GM19035 (cell line): ENCODE measurements at regions not wholly inside any gene's neighbourhood (a gene's known extent, or its start where the extent isn't known, plus 50 kb on each side); places are given as distances from the start of the nearest gene placed in this dataset.

Source experiments
- ATAC-seq: cut with Tn5 transposase; IDR thresholded peaks from one replicate; pipeline ENCODE4 v1.9.1; 2021; ENCODE audit not compliant: unreplicated experiment

DNA sequence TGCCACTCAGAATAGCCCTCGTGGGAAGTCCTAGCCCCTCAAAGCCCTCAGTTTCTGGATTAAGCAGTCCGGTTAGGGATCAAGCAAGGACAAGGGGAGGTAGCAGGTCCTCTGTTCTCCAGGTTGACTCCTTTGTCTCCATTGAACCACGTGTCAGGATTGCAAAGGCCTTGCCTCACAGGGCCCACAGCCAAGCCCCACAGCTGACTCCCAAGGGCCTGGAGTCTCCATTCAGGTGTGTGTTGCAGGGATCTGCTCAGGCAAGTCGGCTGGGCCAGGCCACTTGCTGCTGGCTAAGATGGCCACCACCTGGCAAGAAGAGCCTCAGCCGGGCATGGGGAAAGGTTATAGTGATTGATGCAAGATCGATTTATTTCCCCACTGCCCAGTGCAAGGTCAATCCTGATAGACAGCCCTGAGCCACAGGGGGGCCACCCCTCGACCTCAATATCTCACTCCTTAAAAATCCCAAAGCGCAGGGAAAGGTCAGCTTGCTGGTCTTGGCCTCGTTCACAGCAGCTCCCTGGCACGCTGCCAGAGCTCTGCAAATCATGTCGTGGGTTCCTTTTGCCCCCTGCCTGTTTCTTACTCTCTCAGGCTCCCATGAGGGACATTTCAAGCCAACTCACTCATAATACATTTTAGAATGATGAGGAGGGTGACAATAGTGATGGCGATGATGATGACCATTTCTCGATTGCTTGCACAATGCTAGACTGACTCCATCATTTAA is 75.9 kb downstream of the EDN3 start:
- no peak for ATAC-seq

DNA sequence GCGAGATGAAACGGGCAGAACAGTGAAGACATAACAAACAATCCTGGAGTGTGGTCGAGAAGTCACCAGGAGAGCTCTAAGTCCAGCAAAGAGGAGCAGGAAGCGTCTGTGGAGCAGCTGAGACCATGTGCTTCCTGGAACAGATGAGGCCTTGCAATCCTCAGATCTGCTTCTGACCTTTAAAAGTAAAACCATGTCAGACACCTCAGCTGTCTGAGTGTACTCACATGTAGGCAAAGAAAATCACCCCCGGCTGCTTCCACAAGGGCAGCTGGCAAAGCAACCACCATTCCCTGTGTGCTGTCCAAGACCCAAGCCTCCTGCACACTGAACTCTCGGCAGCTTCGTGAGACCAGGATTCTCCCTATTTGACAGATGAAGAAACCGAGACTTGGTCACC is 76.6 kb downstream of the EDN3 start:
- no peak for ATAC-seq

DNA sequence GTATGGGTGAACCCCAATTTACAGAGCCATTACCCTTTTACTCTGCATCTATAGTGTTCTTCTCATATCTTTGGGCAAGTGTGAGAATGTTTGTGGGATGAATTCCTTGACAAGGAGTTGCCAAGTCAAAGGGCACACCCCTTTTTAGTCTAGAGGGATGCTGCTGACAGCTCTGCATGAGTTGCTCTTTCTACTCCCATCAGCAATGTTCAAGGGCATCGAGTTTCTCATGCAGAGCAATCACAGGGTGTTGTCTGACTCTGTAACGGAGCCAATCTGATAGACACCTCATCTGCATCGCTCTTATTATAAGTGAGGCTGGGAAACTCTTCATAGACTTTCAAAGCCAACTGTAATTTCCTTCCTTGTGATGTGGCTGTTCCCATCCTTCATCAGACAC is 77.4 kb downstream of the EDN3 start:
- ATAC-seq = no peak

DNA sequence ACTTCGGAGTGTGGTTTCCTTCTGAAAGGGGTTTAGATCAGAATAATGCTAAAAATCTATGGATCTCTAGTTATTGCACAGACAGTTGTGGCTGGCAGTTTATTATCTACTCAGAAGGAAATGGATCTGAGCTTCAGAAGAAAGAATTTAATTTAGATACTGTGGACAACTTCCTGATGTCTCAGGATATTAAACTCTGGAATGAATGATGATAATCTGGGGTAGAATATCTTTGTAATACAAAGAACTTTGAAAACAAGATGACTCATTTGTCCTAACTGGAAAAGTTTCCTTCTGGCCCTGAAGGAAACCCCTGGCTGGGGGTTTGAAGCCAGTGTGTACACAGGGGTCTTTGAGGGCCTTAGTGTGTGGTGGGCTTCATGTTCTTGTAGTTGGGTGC is 78.0 kb downstream of the EDN3 start:
- ATAC-seq = no peak

DNA sequence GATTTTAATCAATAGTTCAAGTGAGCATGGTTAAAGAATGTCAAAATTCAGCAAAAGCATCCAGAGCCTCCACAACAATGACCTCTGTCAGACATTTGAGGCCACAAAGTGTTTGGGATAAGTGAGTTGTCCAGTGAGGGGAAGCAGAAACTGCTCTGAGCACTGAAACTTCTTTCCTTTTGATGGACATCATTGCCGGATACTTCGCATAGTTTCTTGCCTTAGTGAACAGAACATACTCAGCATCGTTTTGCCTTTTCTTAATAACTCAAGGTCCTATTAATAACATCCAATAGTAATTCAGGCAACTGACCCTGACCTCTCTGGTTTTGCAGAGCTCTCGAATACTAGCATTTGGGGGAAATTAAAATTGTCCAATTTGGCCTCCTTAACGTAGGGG is 78.6 kb downstream of the EDN3 start:
- ATAC-seq = no peak

DNA sequence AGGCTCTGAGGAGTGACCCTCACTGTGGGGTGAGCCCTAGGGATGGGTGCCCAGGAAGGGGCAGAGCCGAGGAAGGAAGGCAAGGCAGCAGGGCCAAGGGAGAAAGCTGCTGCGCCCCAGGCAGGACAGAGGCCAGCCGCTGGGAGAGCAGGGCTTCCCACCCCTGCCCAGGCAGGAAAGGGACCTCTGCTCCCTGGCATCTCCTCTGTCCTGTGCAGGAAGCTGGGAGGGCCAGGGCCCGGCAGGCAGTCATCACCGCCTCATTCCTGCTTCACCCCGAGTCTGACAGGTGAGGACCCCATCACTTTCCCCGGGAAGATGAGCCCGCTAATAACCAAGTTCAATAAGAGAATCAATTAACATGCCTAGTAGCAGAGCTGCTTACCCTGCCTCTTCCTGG is 81.3 kb downstream of the EDN3 start:
- ATAC-seq = no peak

DNA sequence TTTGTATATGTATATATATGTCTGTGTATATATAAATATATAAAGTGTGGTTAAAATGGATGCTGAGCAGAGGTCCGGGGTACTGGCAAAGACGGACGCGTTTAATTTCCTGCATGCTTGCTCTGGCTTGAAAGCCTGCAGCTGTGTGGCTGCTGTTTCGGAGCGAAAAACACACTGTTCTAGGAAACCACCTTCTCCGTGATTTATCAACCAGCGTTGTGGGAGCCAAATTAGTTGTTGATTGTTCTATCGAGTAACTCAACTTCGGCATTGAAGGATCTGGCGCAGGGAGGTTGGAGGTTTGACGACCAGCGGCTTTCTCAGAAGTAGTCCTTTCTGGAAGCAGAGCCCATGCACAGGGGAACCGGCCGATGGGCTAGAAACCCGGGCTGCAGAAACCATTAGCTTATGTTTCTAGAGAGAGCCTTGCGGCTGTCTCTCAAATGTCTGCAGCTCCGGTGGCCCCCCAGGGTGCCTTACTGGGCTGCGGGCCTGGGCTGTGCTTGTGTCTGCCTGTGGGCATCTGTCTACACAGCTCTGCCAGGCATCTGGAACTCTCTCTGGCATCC is 81.8 kb downstream of the EDN3 start:
- no peak for ATAC-seq

DNA sequence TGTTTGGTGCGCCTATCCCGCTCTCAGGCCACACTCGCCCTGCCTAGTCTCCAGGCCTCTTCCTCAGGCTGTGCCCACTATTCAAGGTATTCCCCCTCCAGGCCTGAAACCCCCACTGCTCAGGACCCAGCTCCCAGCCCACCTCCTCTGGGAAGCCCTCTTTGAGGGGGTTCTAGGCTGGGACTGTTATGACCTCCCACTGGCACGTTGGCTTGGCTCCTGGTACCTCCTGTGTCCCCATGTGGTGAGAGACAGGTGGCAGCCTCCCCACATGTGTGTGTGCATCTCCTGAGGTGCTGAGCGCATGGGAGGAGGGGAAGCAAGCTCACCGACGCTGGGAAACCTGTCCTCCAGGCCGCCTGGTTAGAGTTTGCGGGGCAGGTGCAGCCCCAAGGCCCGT is 82.5 kb downstream of the EDN3 start:
- no peak for ATAC-seq

DNA sequence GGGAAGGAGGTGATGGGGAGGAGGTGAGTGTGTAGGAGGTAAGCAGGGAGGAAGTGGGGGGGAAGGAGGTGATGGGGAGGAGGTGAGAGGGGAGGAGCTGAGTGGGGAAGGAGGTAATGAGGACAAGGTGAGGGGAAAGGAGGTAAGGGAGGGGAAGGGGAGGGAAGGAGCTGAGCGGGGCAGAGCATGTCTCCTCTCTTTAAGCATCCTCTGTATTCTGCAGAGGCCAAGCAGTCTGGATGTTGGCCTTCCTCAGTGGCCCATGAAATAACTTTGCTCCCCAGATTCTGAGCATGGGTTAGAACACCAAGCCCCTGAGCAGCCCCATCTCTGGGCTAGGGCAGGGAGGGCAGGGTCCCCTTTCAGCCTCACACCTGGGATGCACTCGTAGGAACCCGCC is 84.6 kb downstream of the EDN3 start:
- ATAC-seq = no peak

DNA sequence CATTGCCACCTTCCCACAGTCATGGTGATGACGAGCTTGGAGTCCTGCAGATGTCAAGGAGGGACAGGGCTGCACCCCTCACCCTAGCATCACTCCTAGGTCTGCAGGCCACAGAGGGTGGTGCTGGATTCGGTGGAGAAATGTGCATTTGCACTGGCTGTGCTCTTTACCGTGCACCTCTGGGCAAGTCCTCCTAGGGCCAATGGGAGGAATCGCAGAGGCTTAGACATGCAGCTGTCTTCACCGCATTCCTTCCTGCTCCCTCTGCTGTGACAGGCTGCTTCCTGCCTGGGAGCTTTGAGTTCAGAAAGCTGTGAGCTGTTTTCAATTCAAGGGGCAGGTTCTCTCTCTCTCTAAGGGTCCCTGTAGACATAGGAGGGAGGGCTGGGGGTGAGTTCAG is 85.1 kb downstream of the EDN3 start:
- no peak for ATAC-seq

DNA sequence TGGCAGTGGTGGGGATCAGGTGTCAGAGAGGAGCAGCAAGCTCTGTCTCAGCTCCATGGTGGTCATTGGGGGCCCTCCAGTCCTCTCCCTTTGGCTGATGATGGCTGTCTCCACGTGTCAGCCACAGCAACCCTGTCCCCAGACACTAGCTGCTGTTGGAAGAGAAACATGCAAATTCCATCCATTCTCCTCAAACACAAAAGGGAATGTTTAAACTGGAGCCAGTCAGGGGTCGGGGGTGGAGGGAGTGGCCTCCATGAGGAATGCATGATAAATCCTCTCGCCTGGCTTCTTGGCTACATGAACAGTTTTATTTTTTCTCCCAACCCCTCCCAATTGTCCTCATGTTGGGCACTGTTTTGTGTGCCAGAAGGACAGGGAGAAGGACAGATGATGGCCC is 86.4 kb downstream of the EDN3 start:
- ATAC-seq = no peak

DNA sequence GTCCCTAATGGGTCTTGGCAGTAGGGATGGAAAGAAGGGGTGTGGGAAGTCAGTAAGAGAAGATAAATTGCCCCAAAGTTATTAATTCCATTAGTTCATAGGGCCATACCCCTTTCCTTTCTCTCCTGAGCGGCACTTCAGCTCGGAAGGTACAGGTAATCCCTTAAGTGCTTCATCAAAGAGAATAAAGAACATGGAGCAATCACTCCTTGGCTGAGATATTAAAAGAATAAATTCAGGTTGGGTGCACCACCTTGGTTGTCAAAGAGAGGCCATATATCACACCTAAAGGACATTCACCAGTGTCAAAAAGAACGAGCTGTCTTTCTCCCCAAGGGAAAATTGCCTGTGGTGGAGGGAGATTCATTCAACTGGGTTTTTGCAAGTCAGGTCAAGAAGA is 87.5 kb downstream of the EDN3 start:
- no peak for ATAC-seq

DNA sequence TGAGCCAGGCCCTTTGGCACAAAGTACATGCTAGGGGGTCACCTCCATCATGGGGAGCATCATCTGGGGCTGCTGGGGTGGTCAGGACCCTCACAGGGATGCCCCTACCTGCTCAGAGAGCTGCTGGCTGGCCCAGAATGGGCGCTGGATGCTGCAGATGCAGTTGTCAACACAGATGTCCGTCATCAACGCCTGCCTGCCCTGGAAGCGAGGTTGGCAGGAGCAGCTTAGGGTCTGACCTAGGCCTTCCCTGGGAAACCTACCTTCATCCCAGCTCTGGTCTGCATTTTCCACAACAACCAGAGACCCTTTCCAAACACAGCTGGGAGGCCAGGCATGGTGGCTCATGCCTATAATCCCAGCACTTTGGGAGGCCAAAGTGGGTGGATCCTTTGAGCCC is 88.0 kb downstream of the EDN3 start:
- ATAC-seq = no peak

DNA sequence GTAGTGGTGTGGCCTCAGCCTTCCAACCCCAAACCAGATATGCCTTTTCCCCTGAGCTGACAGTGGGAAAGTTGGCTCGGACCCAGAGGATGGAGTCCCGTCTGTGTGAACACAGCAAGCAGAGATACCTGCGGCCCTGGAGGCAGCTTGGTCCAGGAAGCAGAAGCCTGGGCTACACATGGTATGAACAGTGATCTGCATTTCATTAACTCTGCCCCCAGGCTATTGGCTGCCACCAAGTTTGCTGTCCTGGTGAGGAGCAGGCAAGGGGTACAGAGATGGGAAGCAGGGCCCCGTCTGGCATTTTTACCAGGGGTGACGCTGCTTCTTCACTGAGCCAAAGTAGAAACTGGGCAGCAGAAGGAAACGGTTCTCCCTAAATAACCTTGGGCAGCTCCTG is 90.0 kb downstream of the EDN3 start:
- no peak for ATAC-seq

DNA sequence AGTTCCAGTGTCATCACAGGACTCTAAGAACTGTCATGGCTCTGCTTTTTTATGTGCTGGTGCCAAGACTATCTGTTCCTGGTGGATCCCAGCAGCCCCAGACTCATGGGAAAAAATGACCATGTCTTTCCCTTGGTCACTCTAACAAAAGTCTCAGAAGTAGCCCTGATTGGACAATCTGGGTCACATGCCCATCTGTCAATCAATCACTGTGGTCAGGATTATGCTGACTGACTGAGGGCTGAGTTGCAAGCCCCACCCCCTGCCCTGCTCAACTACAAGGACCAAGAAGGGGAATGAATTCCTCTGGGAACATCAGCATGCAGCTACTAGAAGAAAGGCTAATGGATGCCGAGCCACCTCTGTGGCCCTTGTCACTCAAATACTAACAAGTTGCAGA is 91.6 kb downstream of the EDN3 start:
- no peak for ATAC-seq

DNA sequence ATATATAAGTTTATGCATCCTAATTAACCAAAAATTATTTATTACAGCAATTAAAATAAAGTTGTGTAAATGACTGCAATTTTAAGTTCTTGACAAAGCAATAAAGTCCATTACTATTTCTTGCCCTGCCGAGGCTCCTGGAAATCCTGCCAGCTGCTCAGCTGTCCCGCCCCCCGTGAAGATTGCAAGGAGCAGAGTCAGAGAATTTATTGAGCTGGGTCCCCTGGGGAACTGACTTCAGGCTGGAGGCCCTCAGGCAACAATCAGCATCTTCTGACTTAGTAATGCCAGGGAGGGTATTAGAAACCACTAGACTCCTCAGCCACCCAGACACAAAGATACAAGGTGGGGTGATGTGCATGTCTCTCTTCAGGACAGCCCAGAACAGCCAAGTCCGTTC is 92.3 kb downstream of the EDN3 start:
- no peak for ATAC-seq

DNA sequence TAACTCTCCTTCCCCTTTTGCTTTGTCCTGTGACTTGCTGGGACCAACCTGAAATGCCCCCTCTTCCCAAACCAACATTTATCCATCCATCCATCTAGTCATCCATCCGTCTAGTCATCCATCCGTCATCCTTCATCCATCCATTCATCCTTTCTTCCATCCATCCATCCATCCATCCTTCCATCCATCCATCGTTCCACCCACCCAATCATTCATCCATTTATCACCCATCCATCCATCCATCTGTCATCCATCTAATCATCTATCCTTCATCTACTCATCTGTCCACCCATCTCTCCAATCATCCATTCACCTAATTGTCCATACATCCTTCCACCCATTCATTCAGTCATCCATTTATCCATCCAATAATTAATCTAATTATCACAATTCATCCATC is 92.7 kb downstream of the EDN3 start:
- ATAC-seq = no peak

DNA sequence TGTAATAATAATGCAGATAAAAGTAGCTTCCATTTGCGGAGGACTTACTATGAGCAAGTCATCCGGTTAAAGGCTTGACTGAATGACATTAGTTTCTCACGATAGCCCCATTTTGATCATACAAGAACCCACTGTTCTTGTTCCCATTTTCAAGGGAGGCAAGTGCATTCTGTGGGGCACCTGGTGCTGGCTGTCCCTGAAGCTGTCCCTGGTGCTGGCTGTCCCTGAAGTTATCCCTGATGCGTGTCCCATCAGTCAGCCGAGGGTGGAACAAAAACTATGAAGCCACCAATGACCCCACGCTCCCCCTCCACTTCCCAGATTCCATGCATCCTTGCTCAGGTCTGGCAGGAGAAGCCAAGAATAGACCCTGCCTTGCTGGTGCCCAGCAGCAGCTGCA is 95.3 kb downstream of the EDN3 start:
- no peak for ATAC-seq

DNA sequence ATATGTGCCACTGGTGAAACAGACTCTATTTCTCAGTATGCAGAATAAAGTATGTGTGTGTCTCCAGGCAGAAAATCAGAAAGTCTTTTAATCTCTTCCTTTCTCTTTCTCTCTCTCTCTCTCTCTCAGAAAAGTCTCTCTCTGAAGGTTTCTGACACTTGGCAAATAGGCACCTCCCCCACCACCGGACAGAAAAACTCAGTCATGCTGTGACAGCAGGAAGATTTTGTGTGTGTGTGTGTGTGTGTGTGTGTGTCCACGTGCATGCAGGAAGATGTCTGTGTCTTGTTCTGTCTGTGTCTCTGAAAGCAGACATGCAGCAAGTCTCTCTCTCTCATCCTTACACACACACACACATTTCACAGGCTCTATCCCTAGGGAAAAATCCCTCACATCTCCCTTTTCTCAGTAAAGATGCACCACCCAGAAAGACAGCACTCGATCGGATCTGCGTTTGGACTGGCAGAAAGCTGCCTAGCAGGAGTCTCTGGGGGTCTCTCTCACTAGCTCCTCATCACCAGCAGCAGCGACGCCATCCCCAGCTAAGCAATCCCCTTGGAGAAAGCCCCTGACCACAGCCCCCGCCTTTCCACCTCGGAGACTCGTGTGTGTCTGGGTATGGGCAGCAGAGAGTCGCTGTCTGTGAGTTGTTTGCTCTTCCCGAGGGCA is 98.3 kb downstream of the EDN3 start:
- ATAC-seq = no peak

DNA sequence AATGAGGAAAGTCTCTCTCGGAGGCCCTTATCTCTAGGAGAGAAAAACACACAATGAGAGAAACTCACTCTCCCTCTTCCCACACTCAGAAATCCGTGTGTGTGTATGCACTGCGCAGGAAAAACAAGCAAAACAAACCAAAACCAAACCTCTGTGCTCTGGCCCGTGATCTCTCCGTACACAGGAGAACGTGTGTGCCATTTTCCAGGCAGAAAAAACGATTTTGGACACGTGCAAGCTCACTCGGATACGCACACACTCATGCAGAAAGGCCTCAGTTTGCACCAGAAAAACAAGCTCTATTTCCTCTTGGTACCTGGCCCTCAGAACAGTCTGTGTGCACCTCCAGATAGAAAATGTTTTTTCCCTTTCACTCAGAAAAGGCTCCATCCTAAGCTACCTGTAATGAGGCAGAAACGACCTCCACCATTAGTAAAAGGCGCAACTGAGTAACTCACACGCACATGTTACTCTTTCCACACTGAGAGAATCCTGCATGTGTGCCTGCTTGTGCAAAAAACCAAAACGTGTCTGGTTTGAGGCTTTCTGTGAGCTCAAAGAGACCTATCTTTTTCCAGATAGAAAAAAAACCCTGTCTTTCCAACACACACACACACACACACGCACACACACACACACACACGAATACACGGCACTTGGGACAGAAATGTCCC is 99.2 kb downstream of the EDN3 start:
- ATAC-seq = no peak

DNA sequence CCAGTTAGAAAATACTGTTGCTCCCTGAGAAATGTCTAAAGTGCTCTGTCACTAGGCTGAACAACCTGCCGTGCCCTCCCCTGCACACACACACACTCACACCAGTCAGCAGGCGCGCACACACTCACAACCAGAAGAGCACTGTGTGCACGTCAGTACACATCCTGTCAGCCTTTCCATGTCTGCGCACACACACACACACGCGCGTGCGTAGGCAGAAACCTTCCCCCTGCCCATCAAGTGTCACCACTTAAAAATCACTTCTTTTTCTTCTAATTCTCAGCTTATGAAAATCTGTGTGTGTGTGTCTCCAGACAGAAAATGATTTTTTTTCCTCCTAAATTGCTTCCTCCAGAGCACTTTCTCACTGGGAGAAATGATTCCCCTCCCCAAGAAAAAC is 100.3 kb downstream of the EDN3 start:
- ATAC-seq = no peak

DNA sequence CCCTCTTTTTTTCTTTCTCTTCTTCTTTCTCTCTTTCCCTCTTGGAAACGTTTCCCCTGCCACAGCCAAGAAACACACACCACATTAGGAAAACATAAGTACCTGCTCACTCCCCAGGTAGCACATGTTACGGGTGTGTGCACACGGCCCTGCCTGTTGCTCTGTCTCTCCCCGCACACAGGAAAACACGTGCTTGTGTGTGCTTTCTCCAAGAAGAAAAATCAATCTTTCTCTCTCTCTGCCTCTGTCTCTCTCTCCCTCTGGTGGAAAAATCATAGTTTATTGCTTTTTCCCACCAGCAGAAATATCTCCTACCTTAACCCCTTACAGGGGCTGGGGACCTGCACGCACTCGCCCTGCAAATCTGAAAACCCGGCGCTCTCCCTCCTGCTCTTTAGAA is 102.3 kb downstream of the EDN3 start:
- no peak for ATAC-seq
